Kidney epithelial cell (primary cell): ENCODE measurements at regions not wholly inside any gene's neighbourhood (a gene's known extent, or its start where the extent isn't known, plus 50 kb on each side); places are given as distances from the start of the nearest gene placed in this dataset.

ENCODE experiments used
- DNase-seq: peaks from one replicate; pipeline ENCODE4 v3.0.0-alpha.2; 2010; ENCODE audit warnings: low read depth
- H3K27me3 ChIP-seq: 2 replicates; pipeline ENCODE4 v1.6.0; 2011; ENCODE audit warnings: low read length; ENCODE audit not compliant: control insufficient read depth, insufficient read depth
- H3K36me3 ChIP-seq: 2 replicates; pipeline ENCODE4 v1.5.1; 2011; ENCODE audit warnings: low read length; ENCODE audit not compliant: control insufficient read depth, insufficient read depth
- H3K4me3 ChIP-seq: 2 replicates; pipeline ENCODE4 v1.5.1; 2011; ENCODE audit warnings: low read depth, mild to moderate bottlenecking, control low read depth, low read length
- CTCF ChIP-seq: IDR thresholded peaks from 2 replicates; pipeline ENCODE4 v1.5.1; 2011; ENCODE audit warnings: mild to moderate bottlenecking, moderate library complexity, low read length, control low read depth, inconsistent platforms; ENCODE audit not compliant: insufficient read depth, poor library complexity, severe bottlenecking

- Histone ChIP-seq H3K4me3 (no peak overlapping the region), H3K36me3 (no peaks in the 10 kb centered on the region), H3K27me3 (no peaks in the 10 kb centered on the region)
- no peak for TF ChIP-seq CTCF
- no peak for DNase-seq
Measured at GRCh38 chr5:82603033-82603987, 325.2 kb upstream of the RPS23 start.

DNA sequence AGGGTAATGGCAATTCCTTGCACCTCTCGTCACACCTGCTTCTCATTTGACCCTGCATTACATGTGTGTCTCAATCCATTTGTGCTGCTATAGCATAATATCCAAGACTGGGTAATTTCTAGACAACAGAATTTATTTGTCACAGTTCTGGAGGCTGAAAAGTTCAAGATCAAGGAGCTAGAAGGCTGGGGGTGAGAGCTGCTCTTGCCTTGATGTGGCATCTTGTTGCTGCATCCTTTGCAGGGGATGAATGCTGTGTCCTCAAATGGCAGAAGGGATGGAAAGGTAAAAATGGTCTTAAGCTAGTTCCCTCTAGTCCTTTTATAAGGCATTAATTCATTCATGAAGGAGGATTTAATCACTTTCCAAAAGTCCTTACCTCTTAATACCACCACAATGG, 323.7 kb upstream of the RPS23 start:
- H3K4me3 ChIP-seq = no peak overlapping the region
- TF ChIP-seq CTCF = no peak

DNA sequence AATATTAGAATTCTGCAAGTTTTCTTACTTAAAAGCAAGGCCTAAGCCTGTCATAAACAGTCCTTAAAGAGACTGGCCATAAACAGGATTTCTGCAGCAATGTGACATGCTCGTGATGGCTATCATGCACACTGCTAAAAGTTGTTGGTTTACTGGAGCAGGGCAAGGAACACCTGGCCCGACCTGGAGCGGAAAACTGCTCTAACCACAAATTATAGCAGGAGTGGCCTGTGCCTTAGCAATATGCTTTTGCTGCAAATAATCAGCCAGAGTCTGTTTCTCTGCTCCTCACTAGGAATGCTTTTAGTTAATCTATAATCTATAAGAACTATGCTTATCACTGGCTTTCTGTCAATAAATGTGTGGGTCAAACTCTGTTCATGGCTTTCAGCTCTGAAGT, 322.9 kb upstream of the RPS23 start:
- Histone ChIP-seq H3K4me3 (no peak overlapping the region), H3K36me3 (no peaks in the 10 kb centered on the region), H3K27me3 (no peaks in the 10 kb centered on the region)
- TF ChIP-seq CTCF = no peak
- peak; percentile 28 for DNase-seq

More for the DNA sequence above, 323.7 kb upstream of the RPS23 start:
- H3K27me3 ChIP-seq = no peaks in the 10 kb centered on the region
- DNase-seq = no peak
- H3K36me3 ChIP-seq = no peaks in the 10 kb centered on the region

GRCh38 chr5:82599692-82600091, 321.5 kb upstream of the RPS23 start:
- no peak for TF ChIP-seq CTCF
- no peak for DNase-seq
- no peaks in the 10 kb centered on the region for H3K27me3 ChIP-seq
- H3K36me3 ChIP-seq = no peaks in the 10 kb centered on the region
- no peak overlapping the region for H3K4me3 ChIP-seq

GRCh38 chr5:82599030-82599429, 320.9 kb upstream of the RPS23 start:
- H3K36me3 ChIP-seq = no peaks in the 10 kb centered on the region
- no peaks in the 10 kb centered on the region for H3K27me3 ChIP-seq
- no peak for TF ChIP-seq CTCF
- no peak overlapping the region for H3K4me3 ChIP-seq
- no peak for DNase-seq
